ENCODE measurements at regions not wholly inside any gene's neighbourhood (a gene's known extent, or its start where the extent isn't known, plus 50 kb on each side); places are given as distances from the start of the nearest gene placed in this dataset.

- Histone ChIP-seq H3K4me3 (ENCODE audit: low read depth, low read length) (no peak overlapping the region), H3K36me3 (ENCODE audit: control insufficient read depth, insufficient read depth, low read length) (no peaks in the 10 kb centered on the region), H3K27me3 (ENCODE audit: control insufficient read depth, insufficient read depth, low read length) (no peaks in the 10 kb centered on the region)
- DNase-seq (ENCODE audit: low read depth): no peak
- TF ChIP-seq CTCF (IDR thresholded peaks at IDR 0.05; ENCODE audit: insufficient read depth, low read length, severe bottlenecking): no peak
- FAIRE-seq: no peak
Measured at GRCh38 chr3:98972720-98973119, 71.2 kb upstream of the DCBLD2 start.

- DNase-seq (ENCODE audit: low read depth): peak; percentile 97
- FAIRE-seq: no peak
- TF ChIP-seq CTCF (IDR thresholded peaks at IDR 0.05; ENCODE audit: insufficient read depth, low read length, severe bottlenecking): no peak
Measured at GRCh38 chr3:98972155-98972554, 70.7 kb upstream of the DCBLD2 start.

GRCh38 chr3:98971169-98971681 is 69.7 kb upstream of the DCBLD2 start:
- TF ChIP-seq CTCF (IDR thresholded peaks at IDR 0.05; ENCODE audit: insufficient read depth, low read length, severe bottlenecking): no peak
- no peak overlapping the region for H3K4me3 ChIP-seq (ENCODE audit: low read depth, low read length)
- no peaks in the 10 kb centered on the region for H3K27me3 ChIP-seq (ENCODE audit: control insufficient read depth, insufficient read depth, low read length)
- DNase-seq (ENCODE audit: low read depth) (peak; percentile 100), FAIRE-seq (no peak)
- no peaks in the 10 kb centered on the region for H3K36me3 ChIP-seq (ENCODE audit: control insufficient read depth, insufficient read depth, low read length)

More at GRCh38 chr3:98972155-98972554, 70.7 kb upstream of the DCBLD2 start:
- Histone ChIP-seq H3K27me3 (ENCODE audit: control insufficient read depth, insufficient read depth, low read length) (no peaks in the 10 kb centered on the region), H3K4me3 (ENCODE audit: low read depth, low read length) (no peak overlapping the region), H3K36me3 (ENCODE audit: control insufficient read depth, insufficient read depth, low read length) (no peaks in the 10 kb centered on the region)

GRCh38 chr3:98969295-98969694 is 67.8 kb upstream of the DCBLD2 start:
- Histone ChIP-seq H3K36me3 (ENCODE audit: control insufficient read depth, insufficient read depth, low read length) (no peaks in the 10 kb centered on the region), H3K27me3 (ENCODE audit: control insufficient read depth, insufficient read depth, low read length) (no peaks in the 10 kb centered on the region), H3K4me3 (ENCODE audit: low read depth, low read length) (no peak overlapping the region)
- FAIRE-seq (no peak), DNase-seq (ENCODE audit: low read depth) (no peak)
- no peak for TF ChIP-seq CTCF (IDR thresholded peaks at IDR 0.05; ENCODE audit: insufficient read depth, low read length, severe bottlenecking)

- Histone ChIP-seq H3K27me3 (ENCODE audit: control insufficient read depth, insufficient read depth, low read length) (no peaks in the 10 kb centered on the region), H3K36me3 (ENCODE audit: control insufficient read depth, insufficient read depth, low read length) (no peaks in the 10 kb centered on the region), H3K4me3 (ENCODE audit: low read depth, low read length) (no peak overlapping the region)
- no peak for DNase-seq (ENCODE audit: low read depth)
- FAIRE-seq: no peak
- no peak for TF ChIP-seq CTCF (IDR thresholded peaks at IDR 0.05; ENCODE audit: insufficient read depth, low read length, severe bottlenecking)
Measured at GRCh38 chr3:98968824-98969223, 67.3 kb upstream of the DCBLD2 start.

GRCh38 chr3:98968347-98968746 is 66.9 kb upstream of the DCBLD2 start:
- Histone ChIP-seq H3K36me3 (ENCODE audit: control insufficient read depth, insufficient read depth, low read length) (no peaks in the 10 kb centered on the region), H3K27me3 (ENCODE audit: control insufficient read depth, insufficient read depth, low read length) (no peaks in the 10 kb centered on the region), H3K4me3 (ENCODE audit: low read depth, low read length) (no peak overlapping the region)
- DNase-seq (ENCODE audit: low read depth) (no peak), FAIRE-seq (no peak)
- no peak for TF ChIP-seq CTCF (IDR thresholded peaks at IDR 0.05; ENCODE audit: insufficient read depth, low read length, severe bottlenecking)

Measured in bronchial epithelial cell (primary cell).